Amniotic stem cell (primary cell): ENCODE measurements at regions not wholly inside any gene's neighbourhood (a gene's known extent, or its start where the extent isn't known, plus 50 kb on each side); places are given as distances from the start of the nearest gene placed in this dataset.
"Not testable (repeated sequence)": the region's sequence is repeated elsewhere in the genome, so short reads cannot be mapped to it uniquely, and the experiment has no call there.

Experiments used
- DNase-seq: peaks from one replicate; lab custom pipeline; 2025; lab: John Stamatoyannopoulos, UW

GRCh38 chr13:44125943-44126469, 246.3 kb downstream of the LACC1 start:
- DNase-seq, result no peak

DNA sequence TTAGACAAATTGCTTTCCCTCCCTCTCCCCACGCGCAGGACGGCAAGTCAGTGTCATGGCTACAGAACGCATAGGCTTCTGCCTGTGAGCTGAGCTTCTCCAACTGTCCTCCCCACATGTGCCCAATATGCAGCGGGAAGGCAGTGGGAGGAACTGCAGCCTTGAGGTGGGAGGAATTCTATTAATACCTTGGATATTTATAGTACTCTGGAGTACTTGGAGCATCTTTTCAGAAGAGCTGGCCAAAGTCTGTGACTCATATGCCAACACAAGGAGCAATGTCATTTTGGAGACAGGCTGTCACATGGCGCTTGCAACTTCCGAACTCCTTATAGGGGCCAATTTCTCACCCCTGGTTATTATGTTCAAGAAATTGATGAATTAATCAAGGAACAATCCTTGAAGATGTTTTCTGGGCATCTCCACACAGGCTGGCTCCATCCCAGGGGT, 245.0 kb upstream of the SERP2 start:
- DNase-seq, result no peak

- no peak for DNase-seq
Measured at GRCh38 chr13:44129418-44129817, 244.2 kb upstream of the SERP2 start.

DNA sequence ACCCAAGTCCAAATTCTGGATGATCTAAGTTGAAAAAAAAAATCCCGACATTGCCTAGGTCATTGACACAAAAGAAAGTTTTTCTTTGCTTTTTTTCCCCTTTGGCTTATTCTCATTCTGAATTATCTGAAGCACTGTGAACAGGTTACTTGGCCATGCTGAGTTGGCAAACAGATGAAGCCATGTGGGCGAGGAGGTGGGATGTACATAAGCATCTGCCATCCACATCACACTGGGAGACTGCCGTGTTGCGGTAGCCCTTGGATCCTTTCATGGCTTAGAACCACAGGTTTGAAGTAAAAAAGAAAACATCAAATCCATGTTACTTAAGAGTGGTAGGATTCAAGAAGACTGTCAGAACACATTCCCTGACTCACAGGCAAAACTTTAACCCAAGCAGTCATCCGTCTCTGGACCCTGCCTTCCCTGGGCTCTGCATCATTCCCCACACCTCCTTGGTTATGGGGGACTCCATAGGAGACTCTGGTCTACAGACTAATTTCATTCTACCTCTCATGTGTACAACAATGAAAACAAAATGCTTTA, 242.5 kb upstream of the SERP2 start:
- no peak for DNase-seq

DNA sequence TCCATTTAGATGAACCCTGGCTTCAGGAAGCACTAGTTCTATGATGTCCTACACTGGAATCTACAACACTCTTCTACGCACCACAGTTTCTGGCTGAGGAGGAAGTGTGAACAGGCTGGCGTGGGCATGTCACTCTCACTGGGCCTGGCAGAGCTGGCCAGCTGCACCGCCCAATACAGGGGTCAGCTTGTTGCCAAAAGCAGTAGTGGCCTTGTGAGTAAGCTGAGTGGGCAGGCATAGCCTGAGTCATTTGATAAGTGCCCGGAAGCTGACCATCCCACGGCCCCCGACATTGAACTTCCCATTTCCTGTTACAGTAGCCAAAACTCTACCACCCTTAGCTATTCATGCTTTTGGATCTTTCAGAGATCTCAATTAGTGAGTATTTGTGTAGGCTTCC, 240.9 kb upstream of the SERP2 start:
- no peak for DNase-seq

- no peak for DNase-seq
Measured at GRCh38 chr13:44133626-44134025, 240.0 kb upstream of the SERP2 start.

DNA sequence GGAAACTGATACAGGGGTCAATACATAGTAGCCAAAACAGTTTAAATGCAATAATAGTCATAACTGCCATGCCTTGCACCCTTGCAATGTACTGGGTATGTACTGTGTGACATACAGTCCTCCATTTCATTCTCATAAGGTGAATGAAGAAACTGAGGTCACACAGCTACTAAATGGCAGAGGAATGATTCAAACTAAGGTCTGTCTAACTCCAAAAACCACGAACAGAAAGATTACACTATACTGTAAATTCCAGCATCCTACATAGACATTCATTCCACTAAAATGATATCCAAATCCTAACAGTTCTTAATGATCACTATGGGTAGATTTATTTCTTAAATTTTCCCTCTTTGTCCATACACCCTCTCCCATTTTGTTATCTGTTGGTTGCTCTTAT, 238.1 kb upstream of the SERP2 start:
- no peak for DNase-seq

GRCh38 chr13:44136696-44137268, 236.8 kb upstream of the SERP2 start:
- no peak for DNase-seq

- DNase-seq, result no peak
Measured at GRCh38 chr13:44137466-44137865, 236.2 kb upstream of the SERP2 start.

DNA sequence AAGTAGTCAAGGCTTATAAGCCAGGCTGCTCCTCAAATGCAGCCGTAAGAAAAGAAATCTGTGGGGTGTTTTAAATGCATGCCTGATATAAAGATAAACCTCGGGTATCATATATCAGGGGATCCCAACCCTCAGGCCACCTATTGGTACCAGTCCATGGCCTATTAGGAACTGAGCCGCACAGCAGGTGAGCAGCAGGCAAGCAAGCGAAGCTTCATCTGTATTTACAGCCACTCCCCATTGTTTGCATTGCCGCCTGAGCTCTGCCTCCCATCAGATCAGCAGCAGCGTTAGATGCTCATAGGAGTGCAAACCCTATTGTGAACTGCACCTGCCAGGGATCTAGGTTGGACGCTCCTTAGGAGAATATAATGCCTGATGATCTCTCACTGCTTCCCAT, 233.5 kb upstream of the SERP2 start:
- no peak for DNase-seq

GRCh38 chr13:44140888-44141724, 232.5 kb upstream of the SERP2 start:
- DNase-seq, result no peak

DNA sequence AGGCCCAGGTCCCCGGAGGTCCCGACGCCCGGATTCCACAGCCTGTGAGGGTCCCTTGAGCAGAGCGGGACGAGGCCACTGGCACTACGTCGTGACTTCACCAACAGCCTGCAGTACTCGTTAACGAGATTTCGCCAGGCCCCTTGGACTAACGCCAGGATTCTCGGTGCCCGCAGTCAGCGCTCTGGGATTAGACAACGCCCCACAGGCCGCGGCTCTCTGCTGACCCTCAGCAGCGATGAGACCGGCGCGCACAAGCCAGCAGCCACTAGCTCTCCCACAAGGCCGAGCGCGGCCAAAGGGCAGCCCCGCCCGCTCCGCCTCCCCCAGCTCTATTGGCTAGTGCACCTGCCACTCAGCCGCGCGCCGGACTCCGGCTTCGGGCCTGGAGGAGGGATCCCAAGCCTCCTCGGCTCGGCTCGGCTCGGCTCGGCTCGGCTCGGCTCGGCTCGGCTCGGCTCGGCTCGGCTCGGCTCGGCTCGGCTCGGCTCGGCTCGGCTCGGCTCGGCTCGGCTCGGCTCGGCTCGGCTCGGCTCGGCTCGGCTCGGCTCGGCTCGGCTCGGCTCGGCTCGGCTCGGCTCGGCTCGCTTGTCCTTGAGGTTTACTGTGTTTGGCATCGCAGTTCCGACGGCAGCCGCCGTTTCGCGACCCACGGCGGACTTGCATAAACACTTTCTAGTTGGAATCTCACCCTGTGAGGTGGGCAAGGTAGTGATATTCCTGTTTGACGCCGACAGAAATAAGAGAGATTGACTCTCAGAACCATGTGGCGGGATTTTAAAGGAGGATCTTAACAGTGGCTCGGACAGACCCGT, 231.7 kb upstream of the SERP2 start:
- DNase-seq, result peak; percentile 79

DNA sequence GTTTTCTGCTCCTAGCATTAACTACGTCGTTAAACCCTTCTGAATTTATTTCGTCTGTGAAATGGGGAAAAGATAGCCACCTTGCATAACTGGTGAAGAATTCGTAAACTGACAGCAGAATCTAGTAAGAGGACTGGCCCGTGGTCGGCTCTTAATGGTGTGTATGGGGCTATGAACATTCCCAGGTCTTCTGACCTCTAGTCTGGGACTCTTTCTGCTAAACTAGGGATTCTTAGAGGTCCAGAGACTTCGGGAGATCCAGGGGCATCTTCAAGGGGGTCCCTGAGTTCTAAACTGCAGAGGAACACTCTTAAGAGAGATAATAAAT, 231.1 kb upstream of the SERP2 start:
- no peak for DNase-seq

- DNase-seq, result no peak
Measured at GRCh38 chr13:44142941-44143665, 230.5 kb upstream of the SERP2 start.

- DNase-seq, result no peak
Measured at GRCh38 chr13:44146138-44146537, 227.5 kb upstream of the SERP2 start.

DNA sequence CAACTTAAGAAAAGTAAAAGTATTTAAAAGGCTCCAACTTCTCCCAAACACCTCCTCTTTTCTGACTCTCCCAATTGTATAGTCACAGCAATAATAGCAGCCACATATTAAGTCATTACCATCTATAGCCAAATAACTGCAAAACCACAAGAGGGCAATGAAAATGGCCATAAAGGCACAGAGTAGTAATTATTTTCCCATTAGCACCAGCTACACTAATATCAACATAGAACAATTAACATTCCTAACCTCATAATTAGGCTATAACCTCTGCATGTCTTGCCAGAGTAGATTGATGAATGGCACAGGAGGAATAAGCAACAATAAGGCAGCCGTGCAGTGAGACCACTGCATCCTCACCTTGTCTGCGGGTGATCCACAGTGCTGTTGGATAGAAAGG, 226.4 kb upstream of the SERP2 start:
- DNase-seq, result no peak

DNA sequence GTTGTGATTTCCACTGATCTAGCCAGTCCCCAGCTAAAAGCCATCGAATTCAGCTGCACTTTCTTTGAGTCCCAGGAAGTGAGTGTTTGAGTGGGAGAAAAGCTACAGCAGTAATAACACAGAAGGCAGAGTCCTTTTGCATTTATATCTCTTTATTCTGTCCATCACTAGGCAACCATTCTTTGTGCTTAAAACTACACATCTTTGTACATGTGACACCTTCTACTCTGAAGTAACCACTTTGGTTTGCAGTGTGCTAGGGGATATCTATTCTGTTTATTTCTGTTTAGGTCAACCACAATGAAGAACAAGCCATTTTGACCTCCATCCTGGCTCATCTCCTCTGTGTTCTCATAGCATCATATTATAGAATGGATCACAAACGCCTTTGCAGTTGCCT, 226.0 kb upstream of the SERP2 start:
- no peak for DNase-seq

- DNase-seq, result no peak
Measured at GRCh38 chr13:44148159-44148914, 225.3 kb upstream of the SERP2 start.

GRCh38 chr13:44149231-44149630, 224.4 kb upstream of the SERP2 start:
- DNase-seq, result not testable (repeated sequence)

GRCh38 chr13:44149821-44150220, 223.8 kb upstream of the SERP2 start:
- DNase-seq, result no peak

DNA sequence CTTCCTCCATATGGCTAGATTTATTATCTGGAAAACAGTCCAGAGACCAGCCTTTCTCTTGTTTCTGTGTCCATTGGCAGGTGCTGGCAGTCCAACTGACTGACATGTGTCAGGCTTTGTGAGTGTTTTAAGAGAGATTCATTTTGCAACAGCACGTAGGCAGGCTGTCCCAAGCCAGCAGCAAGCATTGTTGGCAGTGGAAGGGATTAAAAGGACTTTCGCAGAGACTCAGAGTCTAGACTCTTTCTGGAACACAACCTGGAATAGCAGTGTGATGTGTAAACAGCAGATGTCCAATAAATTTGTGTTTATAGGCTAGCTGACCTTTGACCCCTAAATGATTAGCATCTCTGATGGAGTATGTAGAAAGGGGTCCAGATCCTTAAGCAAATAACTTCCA, 222.2 kb upstream of the SERP2 start:
- DNase-seq, result no peak
